ENCODE measurements at regions not wholly inside any gene's neighbourhood (a gene's known extent, or its start where the extent isn't known, plus 50 kb on each side); places are given as distances from the start of the nearest gene placed in this dataset.

DNA sequence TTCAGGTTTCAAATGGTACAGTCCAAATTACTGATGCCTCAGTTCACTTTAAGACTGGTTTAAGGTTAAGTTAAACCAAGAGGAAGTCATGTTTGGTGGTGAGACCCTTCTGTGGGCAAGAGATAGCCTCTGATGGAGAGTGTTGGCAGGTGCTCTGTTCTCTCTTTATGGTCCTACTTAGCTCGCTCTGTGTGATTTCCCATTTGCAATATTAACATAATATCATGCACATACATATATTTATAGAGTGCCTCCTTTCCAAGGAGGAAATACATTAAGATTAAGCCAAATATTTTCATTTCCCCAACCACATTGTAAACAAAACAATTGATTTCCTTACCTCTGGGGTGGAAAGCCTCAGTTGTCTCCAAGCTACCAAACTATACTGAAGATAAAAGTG lies 222.4 kb downstream of the PIK3C3 start:
- Mint-ChIP-seq H3K27me3 (no peaks in the 10 kb centered on the region), H3K36me3 (ENCODE audit: low read depth) (no peaks in the 10 kb centered on the region), H3K27ac (no peak overlapping the region), H3K4me1 (no peaks in the 10 kb centered on the region), H3K9me3 (no peaks in the 10 kb centered on the region), H3K4me3 (no peak overlapping the region)
- DNase-seq, result no peak
- ChIA-PET CTCF (no interaction called here), POLR2A (no interaction called here)

GRCh38 chr18:42178376-42179080 lies 223.5 kb downstream of the PIK3C3 start:
- no peaks in the 10 kb centered on the region for H3K36me3 Mint-ChIP-seq (ENCODE audit: low read depth)
- CTCF ChIA-PET, result no interaction called here
- H3K9me3 Mint-ChIP-seq, result no peaks in the 10 kb centered on the region
- no peaks in the 10 kb centered on the region for H3K27me3 Mint-ChIP-seq
- H3K4me3 Mint-ChIP-seq, result no peak overlapping the region
- POLR2A ChIA-PET, result no interaction called here
- H3K4me1 Mint-ChIP-seq, result no peaks in the 10 kb centered on the region
- H3K27ac Mint-ChIP-seq, result no peak overlapping the region
- no peak for DNase-seq

DNA sequence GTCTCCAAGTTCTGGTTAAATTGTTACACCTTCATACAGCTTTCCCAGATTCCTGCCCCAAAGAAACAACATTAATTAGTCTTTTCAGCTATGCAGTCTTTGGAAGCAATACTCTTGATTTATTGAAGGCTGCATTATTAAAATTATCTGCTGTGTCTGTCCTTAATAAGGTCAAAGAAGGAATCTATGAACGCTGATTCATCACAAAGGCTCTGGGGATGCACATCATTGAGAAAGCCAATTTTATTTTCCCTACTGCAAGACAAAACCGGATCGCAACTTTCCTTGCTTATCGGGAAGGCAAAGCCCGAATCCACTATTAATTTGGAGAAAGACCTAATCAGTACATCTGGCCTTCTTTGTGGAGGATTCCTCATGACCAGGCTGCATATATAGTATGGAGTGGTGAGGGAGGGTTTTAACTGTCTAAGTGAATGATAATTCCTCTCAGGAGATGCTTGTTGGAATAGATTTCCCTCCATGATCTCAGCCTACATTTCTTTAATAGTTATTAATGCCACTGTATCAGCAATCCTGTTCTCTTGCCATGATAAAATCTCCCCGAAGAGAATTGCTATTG lies 224.6 kb downstream of the PIK3C3 start:
- H3K27ac Mint-ChIP-seq, result no peak overlapping the region
- ChIA-PET POLR2A (no interaction called here), CTCF (no interaction called here)
- no peaks in the 10 kb centered on the region for H3K9me3 Mint-ChIP-seq
- H3K27me3 Mint-ChIP-seq, result no peaks in the 10 kb centered on the region
- H3K4me1 Mint-ChIP-seq, result no peaks in the 10 kb centered on the region
- no peak for DNase-seq
- H3K36me3 Mint-ChIP-seq (ENCODE audit: low read depth), result no peaks in the 10 kb centered on the region
- H3K4me3 Mint-ChIP-seq, result no peak overlapping the region

- Mint-ChIP-seq H3K27ac (no peak overlapping the region), H3K4me1 (no peaks in the 10 kb centered on the region), H3K27me3 (no peaks in the 10 kb centered on the region), H3K9me3 (no peaks in the 10 kb centered on the region), H3K36me3 (ENCODE audit: low read depth) (no peaks in the 10 kb centered on the region), H3K4me3 (no peak overlapping the region)
- POLR2A ChIA-PET, result no interaction called here
- CTCF ChIA-PET, result no interaction called here
- no peak for DNase-seq
These were observed 226.4 kb downstream of the PIK3C3 start for GRCh38 chr18:42181474-42181873.

DNA sequence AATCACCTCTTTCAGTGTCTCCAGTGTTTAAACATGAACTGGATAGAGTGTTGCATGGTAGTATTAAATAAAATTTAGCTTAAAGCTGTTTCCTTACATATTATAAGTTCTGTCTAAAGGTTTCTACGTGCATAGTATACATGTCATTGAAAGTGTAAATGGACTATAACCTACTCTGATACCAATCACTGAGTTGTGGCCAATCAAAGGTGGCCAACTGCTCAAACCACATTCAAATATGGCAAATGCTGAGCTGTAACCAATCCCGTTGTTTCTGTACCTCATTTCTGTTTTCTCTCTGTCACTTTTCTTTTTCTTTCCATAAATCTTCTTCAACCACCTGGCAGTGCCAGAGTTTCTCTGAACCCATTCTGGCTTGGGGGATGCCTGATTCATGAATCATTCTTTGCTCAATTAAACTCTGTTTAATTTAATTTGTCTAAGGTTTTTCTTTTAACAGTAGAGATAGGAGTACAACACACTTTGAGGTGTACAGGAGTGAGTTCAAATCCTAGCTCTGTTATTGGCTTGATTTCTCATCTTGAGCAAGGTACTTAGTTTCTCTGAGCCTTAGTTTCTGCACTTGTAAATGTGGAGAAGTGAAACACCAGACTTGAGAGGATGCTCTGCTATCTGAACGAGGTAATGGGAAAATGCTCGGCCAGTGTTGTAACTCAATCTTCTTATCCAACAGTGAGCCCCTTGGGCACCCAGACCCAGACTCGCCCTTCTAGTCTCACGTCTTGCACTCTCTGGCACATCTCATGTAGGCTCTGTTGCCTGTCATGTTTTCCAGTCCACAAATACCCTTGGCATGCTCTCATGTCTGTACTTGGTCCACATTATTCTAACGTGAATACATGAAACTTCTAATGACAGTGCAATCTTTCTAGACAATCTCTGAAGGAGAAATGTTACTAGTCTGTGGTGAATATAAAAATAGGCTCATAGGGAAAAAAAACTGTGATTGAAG lies 228.0 kb downstream of the PIK3C3 start:
- Mint-ChIP-seq H3K27ac (no peak overlapping the region), H3K9me3 (no peaks in the 10 kb centered on the region), H3K4me3 (no peak overlapping the region), H3K4me1 (no peaks in the 10 kb centered on the region), H3K27me3 (no peaks in the 10 kb centered on the region), H3K36me3 (ENCODE audit: low read depth) (no peaks in the 10 kb centered on the region)
- POLR2A ChIA-PET, result no interaction called here
- CTCF ChIA-PET, result no interaction called here
- DNase-seq, result no peak

GRCh38 chr18:42183746-42184145 lies 228.7 kb downstream of the PIK3C3 start:
- H3K27me3 Mint-ChIP-seq, result no peaks in the 10 kb centered on the region
- ChIA-PET CTCF (no interaction called here), POLR2A (no interaction called here)
- DNase-seq, result no peak
- H3K27ac Mint-ChIP-seq, result no peak overlapping the region
- no peaks in the 10 kb centered on the region for H3K36me3 Mint-ChIP-seq (ENCODE audit: low read depth)
- H3K4me1 Mint-ChIP-seq, result no peaks in the 10 kb centered on the region
- no peaks in the 10 kb centered on the region for H3K9me3 Mint-ChIP-seq
- H3K4me3 Mint-ChIP-seq, result no peak overlapping the region

DNA sequence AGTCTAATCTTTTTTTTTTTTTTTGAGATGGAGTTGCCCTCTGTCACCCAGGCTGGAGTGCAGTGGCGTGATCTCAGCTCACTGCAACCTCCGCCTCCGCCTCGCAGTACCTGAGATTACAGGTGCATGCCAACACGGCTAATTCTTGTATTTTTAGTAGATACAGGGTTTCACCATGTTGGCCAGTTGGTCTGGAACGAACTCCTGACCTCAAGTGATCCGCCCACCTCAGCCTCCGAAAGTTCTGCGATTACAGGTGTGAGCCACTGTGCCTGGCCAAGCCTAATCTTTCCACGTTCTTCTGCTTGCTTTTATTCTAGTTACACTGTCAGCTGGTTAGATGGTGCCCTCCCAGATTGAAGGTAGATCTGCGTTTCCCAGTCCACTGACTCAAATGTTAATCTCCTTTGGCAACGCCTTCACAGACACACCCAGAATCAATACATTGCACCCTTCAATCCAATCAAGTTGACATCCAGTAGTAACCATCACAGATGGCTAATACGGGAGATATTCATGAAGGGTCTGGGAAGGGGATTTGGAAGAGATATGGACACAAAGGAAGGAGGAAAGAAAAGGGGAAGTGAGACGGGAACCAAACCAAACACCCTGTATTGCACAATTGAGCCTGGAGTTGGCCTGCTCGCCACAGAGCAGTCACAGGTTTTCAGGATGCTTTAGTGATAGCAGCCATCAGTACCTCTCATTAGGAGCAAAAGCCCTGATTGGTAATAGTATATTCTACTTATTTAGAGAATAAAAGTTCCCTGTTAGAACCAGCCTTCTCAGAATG lies 229.8 kb downstream of the PIK3C3 start:
- Mint-ChIP-seq H3K4me1 (no peaks in the 10 kb centered on the region), H3K9me3 (peaks cover 2% of the 10 kb centered on the region), H3K27me3 (no peaks in the 10 kb centered on the region), H3K36me3 (ENCODE audit: low read depth) (no peaks in the 10 kb centered on the region), H3K27ac (no peak overlapping the region), H3K4me3 (no peak overlapping the region)
- no peak for DNase-seq
- CTCF ChIA-PET, result no interaction called here
- POLR2A ChIA-PET, result no interaction called here

DNA sequence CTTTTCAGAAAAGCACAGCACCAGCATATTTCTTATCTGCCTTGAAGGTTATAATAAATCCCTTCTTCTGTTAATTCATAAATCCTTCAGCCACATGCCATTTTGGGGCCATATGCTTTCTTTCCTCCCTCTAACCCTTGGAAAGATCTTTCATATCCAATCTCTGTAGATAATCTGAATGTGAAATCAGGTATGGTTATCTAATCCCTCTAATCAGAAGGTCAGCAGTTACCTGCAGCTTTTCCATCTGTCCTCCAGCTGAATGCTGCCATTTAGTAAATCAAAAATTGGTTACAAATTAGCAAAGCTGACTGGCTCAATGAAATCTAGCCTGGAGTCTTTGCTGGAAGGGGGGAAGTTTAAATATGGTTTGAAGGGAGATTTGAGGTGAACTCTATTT lies 230.5 kb downstream of the PIK3C3 start:
- Mint-ChIP-seq H3K9me3 (peaks cover 2% of the 10 kb centered on the region), H3K36me3 (ENCODE audit: low read depth) (no peaks in the 10 kb centered on the region), H3K4me3 (no peak overlapping the region), H3K27me3 (no peaks in the 10 kb centered on the region), H3K27ac (no peak overlapping the region), H3K4me1 (no peaks in the 10 kb centered on the region)
- POLR2A ChIA-PET, result no interaction called here
- CTCF ChIA-PET, result no interaction called here
- DNase-seq, result no peak

- Mint-ChIP-seq H3K9me3 (peaks cover 2% of the 10 kb centered on the region), H3K27ac (no peak overlapping the region), H3K36me3 (ENCODE audit: low read depth) (no peaks in the 10 kb centered on the region), H3K27me3 (no peaks in the 10 kb centered on the region), H3K4me3 (no peak overlapping the region), H3K4me1 (no peaks in the 10 kb centered on the region)
- CTCF ChIA-PET, result no interaction called here
- DNase-seq, result no peak
- POLR2A ChIA-PET, result no interaction called here
These were observed 232.8 kb downstream of the PIK3C3 start for GRCh38 chr18:42187611-42188380.

DNA sequence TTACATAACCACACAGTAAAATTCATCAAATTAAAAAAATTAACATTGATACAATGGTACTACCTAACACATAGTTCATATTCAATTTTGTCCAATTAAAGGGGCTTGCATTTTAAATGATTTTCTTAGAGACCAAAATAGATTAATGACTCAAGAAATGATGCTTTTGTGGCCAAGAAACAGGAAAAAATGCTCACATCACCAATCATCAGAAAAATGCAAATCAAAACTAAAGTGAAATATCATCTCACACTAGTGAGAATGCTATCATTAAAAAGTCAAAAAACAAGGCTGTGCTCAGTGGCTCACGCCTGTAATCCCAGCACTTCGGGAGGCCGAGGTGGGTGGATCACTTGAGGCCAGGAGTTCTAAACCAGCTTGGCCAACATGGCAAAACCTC lies 235.6 kb downstream of the PIK3C3 start:
- H3K4me3 Mint-ChIP-seq, result no peak overlapping the region
- no peaks in the 10 kb centered on the region for H3K27me3 Mint-ChIP-seq
- no peaks in the 10 kb centered on the region for H3K4me1 Mint-ChIP-seq
- no peaks in the 10 kb centered on the region for H3K36me3 Mint-ChIP-seq (ENCODE audit: low read depth)
- no peak for DNase-seq
- peaks cover 2% of the 10 kb centered on the region for H3K9me3 Mint-ChIP-seq
- CTCF ChIA-PET, result no interaction called here
- POLR2A ChIA-PET, result no interaction called here
- H3K27ac Mint-ChIP-seq, result no peak overlapping the region

GRCh38 chr18:42192251-42193248 lies 237.5 kb downstream of the PIK3C3 start:
- CTCF ChIA-PET, result no interaction called here

DNA sequence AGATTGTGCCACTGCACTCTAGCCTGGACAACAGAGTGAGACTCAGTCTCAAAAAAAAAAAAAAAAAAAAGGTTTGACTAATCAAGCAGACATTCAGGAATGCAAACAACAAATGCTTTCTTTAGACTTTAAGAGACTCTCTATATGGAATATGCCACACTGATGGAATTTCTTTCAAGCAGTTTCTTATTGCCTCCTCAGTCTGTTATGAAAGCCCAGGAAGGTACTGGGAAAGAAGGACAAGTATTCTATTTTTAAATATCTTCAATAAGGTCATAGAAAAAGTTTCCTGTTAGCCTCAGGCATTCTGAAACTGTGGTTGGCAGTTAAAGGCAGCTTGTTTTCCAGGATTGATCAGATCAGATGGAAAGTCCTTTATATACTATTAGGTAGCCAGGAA lies 241.6 kb downstream of the PIK3C3 start:
- Mint-ChIP-seq H3K4me1 (no peaks in the 10 kb centered on the region), H3K36me3 (ENCODE audit: low read depth) (no peaks in the 10 kb centered on the region), H3K4me3 (no peak overlapping the region), H3K27ac (no peak overlapping the region), H3K27me3 (no peaks in the 10 kb centered on the region), H3K9me3 (no peaks in the 10 kb centered on the region)
- DNase-seq, result no peak
- ChIA-PET POLR2A (no interaction called here), CTCF (interaction anchor here (0.7 kb wide), 1 partner anchor 173 kb away, joined by 6 read pairs; no protein-coding TSS in a partner anchor)

More at GRCh38 chr18:42192251-42193248, 237.5 kb downstream of the PIK3C3 start:
- no peak overlapping the region for H3K4me3 Mint-ChIP-seq
- no peaks in the 10 kb centered on the region for H3K4me1 Mint-ChIP-seq
- no peak overlapping the region for H3K27ac Mint-ChIP-seq
- H3K36me3 Mint-ChIP-seq (ENCODE audit: low read depth), result no peaks in the 10 kb centered on the region
- POLR2A ChIA-PET, result no interaction called here
- peaks cover 2% of the 10 kb centered on the region for H3K9me3 Mint-ChIP-seq
- DNase-seq, result no peak
- no peaks in the 10 kb centered on the region for H3K27me3 Mint-ChIP-seq
